GM23338 (cell line): ENCODE measurements at regions not wholly inside any gene's neighbourhood (a gene's known extent, or its start where the extent isn't known, plus 50 kb on each side); places are given as distances from the start of the nearest gene placed in this dataset.

ENCODE experiments used
- ATAC-seq: fragments of 200-7000 bp; cut with Tn5 transposase; 3 replicates; pipeline ENCODE4 v1.9.1; 2020
- DNase-seq: peaks from one replicate; pipeline ENCODE4 v3.0.0-alpha.2; 2015; ENCODE audit warnings: low spot score
- H2AFZ ChIP-seq: fragments of 200-600 bp; sonication (generic); 2 replicates; pipeline ENCODE4 v1.8.0; 2016; ENCODE audit warnings: antibody characterized with exemption, mild to moderate bottlenecking, moderate library complexity
- H3F3A ChIP-seq: fragments of 200-600 bp; sonication (generic); replicated peaks from 2 replicates; pipeline ENCODE4 v1.8.0; 2017; ENCODE audit warnings: antibody characterized with exemption, mixed run types, low read depth
- H3K27ac ChIP-seq: fragments of 200-600 bp; sonication (generic); 2 replicates; pipeline ENCODE4 v1.6.1; 2016; ENCODE audit warnings: low read depth
- H3K27me3 ChIP-seq: fragments of 200-600 bp; sonication (generic); 2 replicates; pipeline ENCODE4 v1.8.0; 2016; ENCODE audit warnings: mild to moderate bottlenecking, mixed run types, moderate library complexity; ENCODE audit not compliant: insufficient read depth
- H3K36me3 ChIP-seq: fragments of 200-600 bp; sonication (generic); 2 replicates; pipeline ENCODE4 v1.8.0; 2016; ENCODE audit warnings: mild to moderate bottlenecking; ENCODE audit not compliant: insufficient read depth
- H3K4me1 ChIP-seq: fragments of 200-600 bp; sonication (generic); 2 replicates; pipeline ENCODE4 v1.8.0; 2016; ENCODE audit warnings: mild to moderate bottlenecking, moderate library complexity; ENCODE audit not compliant: insufficient read depth
- H3K4me2 ChIP-seq: fragments of 200-600 bp; sonication (generic); 2 replicates; pipeline ENCODE4 v1.7.1; 2017; ENCODE audit warnings: mixed run types
- H3K4me3 ChIP-seq: fragments of 200-600 bp; sonication (generic); 2 replicates; pipeline ENCODE4 v1.6.1; 2016; ENCODE audit warnings: mixed run types
- H3K79me2 ChIP-seq: fragments of 200-600 bp; sonication (generic); replicated peaks from 2 replicates; pipeline ENCODE4 v1.8.0; 2017; ENCODE audit warnings: mild to moderate bottlenecking; ENCODE audit not compliant: insufficient read depth
- H3K9me2 ChIP-seq: fragments of 200-600 bp; sonication (generic); 2 replicates; pipeline ENCODE4 v1.8.0; 2017; ENCODE audit not compliant: insufficient read depth
- H4K20me1 ChIP-seq: fragments of 200-600 bp; sonication (generic); replicated peaks from 2 replicates; pipeline ENCODE4 v1.8.0; 2017; ENCODE audit warnings: mild to moderate bottlenecking; ENCODE audit not compliant: insufficient read depth
- H3K27ac Mint-ChIP-seq: 2 replicates; pipeline ENCODE4 v1.8.0; 2020; ENCODE audit warnings: inconsistent platforms, mild to moderate bottlenecking, moderate library complexity, mixed read lengths
- H3K27me3 Mint-ChIP-seq: 3 replicates; pipeline ENCODE4 v1.8.0; 2022; ENCODE audit warnings: low read depth, mild to moderate bottlenecking, moderate library complexity, mixed read lengths, inconsistent platforms; ENCODE audit not compliant: insufficient read depth, poor library complexity
- H3K36me3 Mint-ChIP-seq: 3 replicates; pipeline ENCODE4 v1.8.0; 2021; ENCODE audit warnings: low read depth, mild to moderate bottlenecking, inconsistent platforms, moderate library complexity, mixed read lengths
- H3K4me1 Mint-ChIP-seq: 3 replicates; pipeline ENCODE4 v1.8.0; 2020; ENCODE audit warnings: mild to moderate bottlenecking, inconsistent platforms, mixed read lengths
- H3K4me3 Mint-ChIP-seq: 3 replicates; pipeline ENCODE4 v1.8.0; 2021; ENCODE audit warnings: moderate library complexity, mild to moderate bottlenecking, inconsistent platforms, mixed read lengths
- H3K9me3 Mint-ChIP-seq: 3 replicates; pipeline ENCODE4 v1.8.0; 2020; ENCODE audit warnings: moderate library complexity, mild to moderate bottlenecking, inconsistent platforms, mixed read lengths
- CREB1 ChIP-seq: fragments of 250-450 bp; sonication (Bioruptor Pico); IDR thresholded peaks from 2 replicates; pipeline ENCODE4 v1.5.0; 2020; ENCODE audit warnings: low read depth, mild to moderate bottlenecking, moderate library complexity
- EZH2 ChIP-seq: fragments of 200-600 bp; sonication (generic); IDR thresholded peaks from one replicate; pipeline ENCODE4 v1.8.0; 2017; ENCODE audit warnings: antibody characterized with exemption, mild to moderate bottlenecking, low read depth; ENCODE audit not compliant: unreplicated experiment
- EZH2phosphoT487 ChIP-seq: fragments of 200-600 bp; sonication (generic); IDR thresholded peaks from one replicate; pipeline ENCODE4 v1.8.1; 2018; ENCODE audit warnings: antibody characterized with exemption; ENCODE audit not compliant: unreplicated experiment
- JUNB ChIP-seq: IDR thresholded peaks from one replicate; pipeline ENCODE4 v1.6.1; 2016; ENCODE audit warnings: antibody characterized with exemption; ENCODE audit not compliant: unreplicated experiment
- NANOG ChIP-seq: IDR thresholded peaks from 2 replicates; pipeline ENCODE4 v1.6.1; 2016; ENCODE audit warnings: antibody characterized with exemption, borderline replicate concordance
- POLR2AphosphoS5 ChIP-seq: IDR thresholded peaks from 2 replicates; pipeline ENCODE4 v1.6.1; 2016; ENCODE audit warnings: antibody characterized with exemption, low read depth
- STAT1 ChIP-seq: IDR thresholded peaks from one replicate; pipeline ENCODE4 v1.6.1; 2016; ENCODE audit warnings: antibody characterized with exemption; ENCODE audit not compliant: unreplicated experiment
- ZNF114 ChIP-seq: fragments of 250-450 bp; sonication (Bioruptor Pico); IDR thresholded peaks from 2 replicates; pipeline ENCODE4 v1.5.0; 2020; ENCODE audit warnings: mild to moderate bottlenecking, moderate library complexity
- ZNF331 ChIP-seq: fragments of 250-450 bp; sonication (Bioruptor Pico); IDR thresholded peaks from 2 replicates; pipeline ENCODE4 v1.5.0; 2020; ENCODE audit warnings: low read depth, mild to moderate bottlenecking, moderate library complexity
- TF ChIP-seq, protein P1 (sequence below): IDR thresholded peaks from one replicate; pipeline ENCODE4 v1.6.1; 2018; ENCODE audit warnings: antibody characterized with exemption; ENCODE audit not compliant: unreplicated experiment
- TF ChIP-seq, protein P2 (sequence below), 2 experiments: fragments of 200-600 bp in 1 of 2; sonication (generic) in 1 of 2; conservative IDR thresholded peaks; 2 replicates each; pipeline versions ENCODE4 v1.5.1 to v1.6.1; 2016 to 2017; ENCODE audit warnings: antibody characterized with exemption in 2 of 2, low read depth in 2 of 2, mild to moderate bottlenecking in 2 of 2, moderate library complexity in 1 of 2
- TF ChIP-seq, protein P3 (sequence below): IDR thresholded peaks from 2 replicates; pipeline ENCODE4 v1.6.1; 2016; ENCODE audit warnings: antibody characterized with exemption
- TF ChIP-seq, protein P4 (sequence below): fragments of 250-450 bp; sonication (Bioruptor Pico); IDR thresholded peaks from 2 replicates; pipeline ENCODE4 v1.5.0; 2020; ENCODE audit warnings: mild to moderate bottlenecking, moderate library complexity

DNA sequence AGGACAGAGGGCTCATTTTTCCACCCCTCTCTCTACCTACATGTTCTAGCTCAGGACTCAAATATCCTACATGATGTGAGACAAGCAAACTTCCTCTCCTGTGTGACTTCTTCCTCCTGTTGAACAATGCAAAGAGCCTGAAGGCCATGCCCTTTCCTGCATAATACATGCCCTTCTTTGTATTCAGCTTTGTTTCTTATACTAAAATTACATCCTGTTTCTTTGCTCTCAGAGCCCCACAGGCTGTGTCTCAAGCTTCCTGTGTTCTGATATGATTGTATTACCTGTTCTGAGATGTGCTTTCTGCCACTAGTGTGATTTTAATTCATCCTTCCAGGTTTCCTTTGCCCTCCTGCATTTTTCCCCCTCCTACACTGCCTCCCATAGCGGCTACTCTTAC lies 166.4 kb upstream of the AFF2 start:
- H3K9me3 Mint-ChIP-seq = no peaks in the 10 kb centered on the region; the same call in 2 of the 3 replicates
- H3K36me3 ChIP-seq = no peaks in the 10 kb centered on the region

More for the DNA sequence above, 166.4 kb upstream of the AFF2 start:
- Histone ChIP-seq H3K4me2 (no peak overlapping the region), H3K27ac (no peak overlapping the region), H4K20me1 (no peaks in the 10 kb centered on the region), H3K9me2 (no peaks in the 10 kb centered on the region), H3K4me3 (no peak overlapping the region), H3K79me2 (no peaks in the 10 kb centered on the region), H3F3A (no peaks in the 10 kb centered on the region), H3K27me3 (no peaks in the 10 kb centered on the region), H2AFZ (no peak overlapping the region), H3K4me1 (no peaks in the 10 kb centered on the region)
- ATAC-seq (no peak), DNase-seq (no peak)
- Mint-ChIP-seq H3K27ac (no peak overlapping the region), H3K36me3 (no peaks in the 10 kb centered on the region), H3K4me1 (no peaks in the 10 kb centered on the region), H3K27me3 (no peaks in the 10 kb centered on the region), H3K4me3 (no peak overlapping the region)
- TF ChIP-seq, protein P1, sequence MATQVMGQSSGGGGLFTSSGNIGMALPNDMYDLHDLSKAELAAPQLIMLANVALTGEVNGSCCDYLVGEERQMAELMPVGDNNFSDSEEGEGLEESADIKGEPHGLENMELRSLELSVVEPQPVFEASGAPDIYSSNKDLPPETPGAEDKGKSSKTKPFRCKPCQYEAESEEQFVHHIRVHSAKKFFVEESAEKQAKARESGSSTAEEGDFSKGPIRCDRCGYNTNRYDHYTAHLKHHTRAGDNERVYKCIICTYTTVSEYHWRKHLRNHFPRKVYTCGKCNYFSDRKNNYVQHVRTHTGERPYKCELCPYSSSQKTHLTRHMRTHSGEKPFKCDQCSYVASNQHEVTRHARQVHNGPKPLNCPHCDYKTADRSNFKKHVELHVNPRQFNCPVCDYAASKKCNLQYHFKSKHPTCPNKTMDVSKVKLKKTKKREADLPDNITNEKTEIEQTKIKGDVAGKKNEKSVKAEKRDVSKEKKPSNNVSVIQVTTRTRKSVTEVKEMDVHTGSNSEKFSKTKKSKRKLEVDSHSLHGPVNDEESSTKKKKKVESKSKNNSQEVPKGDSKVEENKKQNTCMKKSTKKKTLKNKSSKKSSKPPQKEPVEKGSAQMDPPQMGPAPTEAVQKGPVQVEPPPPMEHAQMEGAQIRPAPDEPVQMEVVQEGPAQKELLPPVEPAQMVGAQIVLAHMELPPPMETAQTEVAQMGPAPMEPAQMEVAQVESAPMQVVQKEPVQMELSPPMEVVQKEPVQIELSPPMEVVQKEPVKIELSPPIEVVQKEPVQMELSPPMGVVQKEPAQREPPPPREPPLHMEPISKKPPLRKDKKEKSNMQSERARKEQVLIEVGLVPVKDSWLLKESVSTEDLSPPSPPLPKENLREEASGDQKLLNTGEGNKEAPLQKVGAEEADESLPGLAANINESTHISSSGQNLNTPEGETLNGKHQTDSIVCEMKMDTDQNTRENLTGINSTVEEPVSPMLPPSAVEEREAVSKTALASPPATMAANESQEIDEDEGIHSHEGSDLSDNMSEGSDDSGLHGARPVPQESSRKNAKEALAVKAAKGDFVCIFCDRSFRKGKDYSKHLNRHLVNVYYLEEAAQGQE = no peak
- TF ChIP-seq POLR2AphosphoS5 (no peak), NANOG (no peak), CREB1 (no peak), ZNF331 (CRISPR knock-in tag) (no peak), EZH2phosphoT487 (no peak), ZNF114 (CRISPR knock-in tag) (no peak), JUNB (no peak), EZH2 (no peak), STAT1 (no peak)
- TF ChIP-seq, protein P2, sequence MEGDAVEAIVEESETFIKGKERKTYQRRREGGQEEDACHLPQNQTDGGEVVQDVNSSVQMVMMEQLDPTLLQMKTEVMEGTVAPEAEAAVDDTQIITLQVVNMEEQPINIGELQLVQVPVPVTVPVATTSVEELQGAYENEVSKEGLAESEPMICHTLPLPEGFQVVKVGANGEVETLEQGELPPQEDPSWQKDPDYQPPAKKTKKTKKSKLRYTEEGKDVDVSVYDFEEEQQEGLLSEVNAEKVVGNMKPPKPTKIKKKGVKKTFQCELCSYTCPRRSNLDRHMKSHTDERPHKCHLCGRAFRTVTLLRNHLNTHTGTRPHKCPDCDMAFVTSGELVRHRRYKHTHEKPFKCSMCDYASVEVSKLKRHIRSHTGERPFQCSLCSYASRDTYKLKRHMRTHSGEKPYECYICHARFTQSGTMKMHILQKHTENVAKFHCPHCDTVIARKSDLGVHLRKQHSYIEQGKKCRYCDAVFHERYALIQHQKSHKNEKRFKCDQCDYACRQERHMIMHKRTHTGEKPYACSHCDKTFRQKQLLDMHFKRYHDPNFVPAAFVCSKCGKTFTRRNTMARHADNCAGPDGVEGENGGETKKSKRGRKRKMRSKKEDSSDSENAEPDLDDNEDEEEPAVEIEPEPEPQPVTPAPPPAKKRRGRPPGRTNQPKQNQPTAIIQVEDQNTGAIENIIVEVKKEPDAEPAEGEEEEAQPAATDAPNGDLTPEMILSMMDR (conservative IDR thresholded peaks at IDR 0.05; ENCODE audit: low read depth in 2 of 2) = no peak
- TF ChIP-seq, protein P3, sequence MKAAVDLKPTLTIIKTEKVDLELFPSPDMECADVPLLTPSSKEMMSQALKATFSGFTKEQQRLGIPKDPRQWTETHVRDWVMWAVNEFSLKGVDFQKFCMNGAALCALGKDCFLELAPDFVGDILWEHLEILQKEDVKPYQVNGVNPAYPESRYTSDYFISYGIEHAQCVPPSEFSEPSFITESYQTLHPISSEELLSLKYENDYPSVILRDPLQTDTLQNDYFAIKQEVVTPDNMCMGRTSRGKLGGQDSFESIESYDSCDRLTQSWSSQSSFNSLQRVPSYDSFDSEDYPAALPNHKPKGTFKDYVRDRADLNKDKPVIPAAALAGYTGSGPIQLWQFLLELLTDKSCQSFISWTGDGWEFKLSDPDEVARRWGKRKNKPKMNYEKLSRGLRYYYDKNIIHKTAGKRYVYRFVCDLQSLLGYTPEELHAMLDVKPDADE = no peak
- TF ChIP-seq, protein P4, sequence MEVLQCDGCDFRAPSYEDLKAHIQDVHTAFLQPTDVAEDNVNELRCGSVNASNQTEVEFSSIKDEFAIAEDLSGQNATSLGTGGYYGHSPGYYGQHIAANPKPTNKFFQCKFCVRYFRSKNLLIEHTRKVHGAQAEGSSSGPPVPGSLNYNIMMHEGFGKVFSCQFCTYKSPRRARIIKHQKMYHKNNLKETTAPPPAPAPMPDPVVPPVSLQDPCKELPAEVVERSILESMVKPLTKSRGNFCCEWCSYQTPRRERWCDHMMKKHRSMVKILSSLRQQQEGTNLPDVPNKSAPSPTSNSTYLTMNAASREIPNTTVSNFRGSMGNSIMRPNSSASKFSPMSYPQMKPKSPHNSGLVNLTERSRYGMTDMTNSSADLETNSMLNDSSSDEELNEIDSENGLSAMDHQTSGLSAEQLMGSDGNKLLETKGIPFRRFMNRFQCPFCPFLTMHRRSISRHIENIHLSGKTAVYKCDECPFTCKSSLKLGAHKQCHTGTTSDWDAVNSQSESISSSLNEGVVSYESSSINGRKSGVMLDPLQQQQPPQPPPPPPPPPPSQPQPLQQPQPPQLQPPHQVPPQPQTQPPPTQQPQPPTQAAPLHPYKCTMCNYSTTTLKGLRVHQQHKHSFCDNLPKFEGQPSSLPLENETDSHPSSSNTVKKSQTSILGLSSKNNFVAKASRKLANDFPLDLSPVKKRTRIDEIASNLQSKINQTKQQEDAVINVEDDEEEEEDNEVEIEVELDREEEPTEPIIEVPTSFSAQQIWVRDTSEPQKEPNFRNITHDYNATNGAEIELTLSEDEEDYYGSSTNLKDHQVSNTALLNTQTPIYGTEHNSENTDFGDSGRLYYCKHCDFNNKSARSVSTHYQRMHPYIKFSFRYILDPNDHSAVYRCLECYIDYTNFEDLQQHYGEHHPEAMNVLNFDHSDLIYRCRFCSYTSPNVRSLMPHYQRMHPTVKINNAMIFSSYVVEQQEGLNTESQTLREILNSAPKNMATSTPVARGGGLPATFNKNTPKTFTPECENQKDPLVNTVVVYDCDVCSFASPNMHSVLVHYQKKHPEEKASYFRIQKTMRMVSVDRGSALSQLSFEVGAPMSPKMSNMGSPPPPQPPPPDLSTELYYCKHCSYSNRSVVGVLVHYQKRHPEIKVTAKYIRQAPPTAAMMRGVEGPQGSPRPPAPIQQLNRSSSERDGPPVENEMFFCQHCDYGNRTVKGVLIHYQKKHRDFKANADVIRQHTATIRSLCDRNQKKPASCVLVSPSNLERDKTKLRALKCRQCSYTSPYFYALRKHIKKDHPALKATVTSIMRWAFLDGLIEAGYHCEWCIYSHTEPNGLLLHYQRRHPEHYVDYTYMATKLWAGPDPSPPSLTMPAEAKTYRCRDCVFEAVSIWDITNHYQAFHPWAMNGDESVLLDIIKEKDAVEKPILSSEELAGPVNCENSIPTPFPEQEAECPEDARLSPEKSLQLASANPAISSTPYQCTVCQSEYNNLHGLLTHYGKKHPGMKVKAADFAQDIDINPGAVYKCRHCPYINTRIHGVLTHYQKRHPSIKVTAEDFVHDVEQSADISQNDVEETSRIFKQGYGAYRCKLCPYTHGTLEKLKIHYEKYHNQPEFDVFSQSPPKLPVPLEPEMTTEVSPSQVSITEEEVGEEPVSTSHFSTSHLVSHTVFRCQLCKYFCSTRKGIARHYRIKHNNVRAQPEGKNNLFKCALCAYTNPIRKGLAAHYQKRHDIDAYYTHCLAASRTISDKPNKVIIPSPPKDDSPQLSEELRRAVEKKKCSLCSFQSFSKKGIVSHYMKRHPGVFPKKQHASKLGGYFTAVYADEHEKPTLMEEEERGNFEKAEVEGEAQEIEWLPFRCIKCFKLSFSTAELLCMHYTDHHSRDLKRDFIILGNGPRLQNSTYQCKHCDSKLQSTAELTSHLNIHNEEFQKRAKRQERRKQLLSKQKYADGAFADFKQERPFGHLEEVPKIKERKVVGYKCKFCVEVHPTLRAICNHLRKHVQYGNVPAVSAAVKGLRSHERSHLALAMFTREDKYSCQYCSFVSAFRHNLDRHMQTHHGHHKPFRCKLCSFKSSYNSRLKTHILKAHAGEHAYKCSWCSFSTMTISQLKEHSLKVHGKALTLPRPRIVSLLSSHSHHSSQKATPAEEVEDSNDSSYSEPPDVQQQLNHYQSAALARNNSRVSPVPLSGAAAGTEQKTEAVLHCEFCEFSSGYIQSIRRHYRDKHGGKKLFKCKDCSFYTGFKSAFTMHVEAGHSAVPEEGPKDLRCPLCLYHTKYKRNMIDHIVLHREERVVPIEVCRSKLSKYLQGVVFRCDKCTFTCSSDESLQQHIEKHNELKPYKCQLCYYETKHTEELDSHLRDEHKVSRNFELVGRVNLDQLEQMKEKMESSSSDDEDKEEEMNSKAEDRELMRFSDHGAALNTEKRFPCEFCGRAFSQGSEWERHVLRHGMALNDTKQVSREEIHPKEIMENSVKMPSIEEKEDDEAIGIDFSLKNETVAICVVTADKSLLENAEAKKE (CRISPR knock-in tag) = no peak
